HG02571 (cell line): ENCODE measurements at regions not wholly inside any gene's neighbourhood (a gene's known extent, or its start where the extent isn't known, plus 50 kb on each side); places are given as distances from the start of the nearest gene placed in this dataset.

ENCODE experiments used
- ATAC-seq: cut with Tn5 transposase; IDR thresholded peaks from one replicate; pipeline ENCODE4 v1.9.1; 2021; ENCODE audit warnings: mild to moderate bottlenecking, moderate library complexity; ENCODE audit not compliant: unreplicated experiment

GRCh38 chr14:101001311-101002069 lies 98.0 kb upstream of the RTL1 start:
- ATAC-seq: no peak

- no peak for ATAC-seq
These were observed 99.2 kb upstream of the RTL1 start for GRCh38 chr14:101002738-101003137.

GRCh38 chr14:101004176-101004575 lies 100.7 kb upstream of the RTL1 start:
- ATAC-seq: no peak

GRCh38 chr14:101004954-101005353 lies 101.4 kb upstream of the RTL1 start:
- no peak for ATAC-seq

- ATAC-seq: no peak
These were observed 101.9 kb upstream of the RTL1 start for GRCh38 chr14:101005447-101005846.

- ATAC-seq: no peak
These were observed 102.5 kb upstream of the RTL1 start for GRCh38 chr14:101006008-101006407.

GRCh38 chr14:101007004-101007614 lies 103.6 kb upstream of the RTL1 start:
- ATAC-seq: no peak

GRCh38 chr14:101007765-101008164 lies 104.2 kb upstream of the RTL1 start:
- ATAC-seq: no peak

GRCh38 chr14:101008196-101008595 lies 104.7 kb upstream of the RTL1 start:
- ATAC-seq: no peak

- ATAC-seq: no peak
These were observed 105.3 kb upstream of the RTL1 start for GRCh38 chr14:101008631-101009336.

GRCh38 chr14:101009531-101009930 lies 106.0 kb upstream of the RTL1 start:
- no peak for ATAC-seq

- ATAC-seq: no peak
These were observed 106.8 kb upstream of the RTL1 start for GRCh38 chr14:101010293-101010692.

GRCh38 chr14:101010835-101011234 lies 107.3 kb upstream of the RTL1 start:
- ATAC-seq: no peak

- ATAC-seq: no peak
These were observed 113.7 kb upstream of the RTL1 start for GRCh38 chr14:101017209-101017608.

- ATAC-seq: no peak
These were observed 114.5 kb upstream of the RTL1 start for GRCh38 chr14:101017806-101018560.

GRCh38 chr14:101018561-101019290 lies 115.2 kb upstream of the RTL1 start:
- no peak for ATAC-seq

- no peak for ATAC-seq
These were observed 116.0 kb upstream of the RTL1 start for GRCh38 chr14:101019541-101019940.

- no peak for ATAC-seq
These were observed 116.6 kb upstream of the RTL1 start for GRCh38 chr14:101019990-101020710.

GRCh38 chr14:101020834-101021370 lies 117.4 kb upstream of the RTL1 start:
- ATAC-seq: no peak

- no peak for ATAC-seq
These were observed 118.6 kb upstream of the RTL1 start for GRCh38 chr14:101022121-101022520.
